Aorta (tissue), 5 donors: ENCODE measurements at regions not wholly inside any gene's neighbourhood (a gene's known extent, or its start where the extent isn't known, plus 50 kb on each side); places are given as distances from the start of the nearest gene placed in this dataset.

Experiments
- ATAC-seq: fragments of 200-7000 bp; cut with Tn5 transposase; one replicate; pipeline ENCODE4 v1.9.1; 2022; ENCODE audit warnings: moderate library complexity; ENCODE audit not compliant: low FRiP score
- DNase-seq, 2 donors: peaks; one replicate each; pipeline ENCODE4 v3.0.0-alpha.2; 2020
- H3K27ac ChIP-seq, 2 donors: one replicate each; pipeline ENCODE4 v1.5.1; 2013; ENCODE audit warnings: low read length in 2 of 2, mild to moderate bottlenecking in 2 of 2, moderate library complexity in 2 of 2, control low read depth in 1 of 2, inconsistent platforms in 1 of 2, low read depth in 1 of 2
- H3K27me3 ChIP-seq, 2 donors: one replicate each; pipeline ENCODE4 v1.6.1; 2013; ENCODE audit warnings: control low read depth in 1 of 2, low read length in 1 of 2, mild to moderate bottlenecking in 1 of 2, moderate library complexity in 1 of 2; ENCODE audit not compliant: insufficient read depth in 2 of 2, control insufficient read depth in 1 of 2
- H3K36me3 ChIP-seq, 2 donors: one replicate each; pipeline ENCODE4 v1.6.1; 2013; ENCODE audit warnings: control low read depth in 1 of 2, low read length in 1 of 2, mild to moderate bottlenecking in 1 of 2; ENCODE audit not compliant: insufficient read depth in 2 of 2, control insufficient read depth in 1 of 2
- H3K4me1 ChIP-seq, 2 donors: one replicate each; pipeline ENCODE4 v1.6.1; 2013; ENCODE audit warnings: low read length in 2 of 2, control low read depth in 1 of 2, mild to moderate bottlenecking in 1 of 2, moderate library complexity in 1 of 2; ENCODE audit not compliant: insufficient read depth in 2 of 2, control insufficient read depth in 1 of 2
- H3K4me3 ChIP-seq, 2 donors: one replicate each; pipeline ENCODE4 v1.5.1; 2013; ENCODE audit warnings: low read length in 2 of 2, control low read depth in 1 of 2, mild to moderate bottlenecking in 1 of 2
- H3K9me3 ChIP-seq: one replicate; pipeline ENCODE4 v1.6.1; 2013; ENCODE audit warnings: mild to moderate bottlenecking, low read length; ENCODE audit not compliant: control insufficient read depth
- WGBS, 2 donors: extraction: QIAGEN DNeasy Blood & Tissue Kit; methylation state at CpG; one replicate each; pipeline ENCODE4 v1.1.7; 2013; 5-methylcytosine and 5-hydroxymethylcytosine counted together
- intact Hi-C, 2 donors: fragments of 100-400 bp; cut with DNase I; formaldehyde crosslinking; loops; one replicate each; pipeline versions ENCODE4 v1.14.2 to v1.15.0; 2022
- donor health status: healthy with polysubstance abuse.
- donor health status: Bipolar disorder and iron deficiency.
- donor health status: DM: no; HTN: no; CAD: no.
- donor health status: DM: no; HTN: no; CAD: no.
- donor health status: DM: yes; HTN: yes; CAD: no.

DNA sequence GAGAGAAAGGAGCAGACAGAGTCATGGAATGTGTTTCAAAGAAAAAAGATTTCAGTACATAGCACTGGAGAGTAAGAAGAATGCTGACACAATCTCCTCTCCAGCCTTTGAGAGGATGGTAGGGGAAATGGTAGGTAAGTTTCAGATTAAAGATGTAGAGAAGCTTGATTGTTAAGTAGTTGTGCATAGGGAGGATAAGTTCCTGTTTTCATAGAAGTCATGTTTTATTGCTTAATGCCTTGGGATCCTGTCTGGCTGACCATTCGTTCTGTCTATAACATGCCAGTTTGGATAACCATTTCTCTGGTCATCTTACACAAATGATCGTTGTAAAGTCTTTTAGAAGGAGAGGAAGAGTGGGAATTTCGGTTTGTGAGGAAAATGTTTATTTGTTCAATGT lies 95.7 kb upstream of the IGSF10 start:
- ATAC-seq (no peak), DNase-seq (no peak)
- no peak overlapping the region for H3K27ac ChIP-seq
- no peaks in the 10 kb centered on the region for H3K27me3 ChIP-seq
- intact Hi-C loops: no loop called here
- WGBS, 2 donors: 78 to 84% methylated on average over 3 of the region's 3 CpGs
- H3K4me3 ChIP-seq: no peak overlapping the region
- no peaks in the 10 kb centered on the region for H3K9me3 ChIP-seq
- H3K4me1 ChIP-seq: no peaks in the 10 kb centered on the region
- no peaks in the 10 kb centered on the region for H3K36me3 ChIP-seq

DNA sequence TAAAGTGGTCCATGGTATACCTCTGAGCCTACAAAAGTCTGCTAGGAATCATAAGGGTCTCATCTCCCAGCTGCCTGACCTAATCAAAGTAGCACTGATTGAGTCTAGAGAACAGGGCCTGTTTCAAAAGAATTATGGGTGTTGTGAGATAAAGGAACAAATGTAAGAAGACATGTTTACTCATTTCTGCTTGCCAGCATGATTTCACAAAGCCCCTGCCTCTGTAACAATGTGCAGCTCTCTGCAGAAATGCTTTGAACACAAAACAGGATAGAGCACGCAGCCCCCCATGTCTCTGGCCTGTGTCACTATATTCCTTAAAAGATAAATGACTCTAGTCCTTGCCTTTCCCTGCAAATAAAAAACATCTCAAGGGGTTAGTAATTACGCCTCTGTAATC lies 94.7 kb upstream of the IGSF10 start:
- Histone ChIP-seq H3K4me3 (no peak overlapping the region), H3K4me1 (no peaks in the 10 kb centered on the region), H3K9me3 (no peaks in the 10 kb centered on the region), H3K27me3 (no peaks in the 10 kb centered on the region), H3K36me3 (no peaks in the 10 kb centered on the region), H3K27ac (no peak overlapping the region)
- DNase-seq (no peak), ATAC-seq (no peak)
- WGBS, 2 donors: 93 to 96% methylated on average over 2 of the region's 2 CpGs
- intact Hi-C loops: no loop called here

DNA sequence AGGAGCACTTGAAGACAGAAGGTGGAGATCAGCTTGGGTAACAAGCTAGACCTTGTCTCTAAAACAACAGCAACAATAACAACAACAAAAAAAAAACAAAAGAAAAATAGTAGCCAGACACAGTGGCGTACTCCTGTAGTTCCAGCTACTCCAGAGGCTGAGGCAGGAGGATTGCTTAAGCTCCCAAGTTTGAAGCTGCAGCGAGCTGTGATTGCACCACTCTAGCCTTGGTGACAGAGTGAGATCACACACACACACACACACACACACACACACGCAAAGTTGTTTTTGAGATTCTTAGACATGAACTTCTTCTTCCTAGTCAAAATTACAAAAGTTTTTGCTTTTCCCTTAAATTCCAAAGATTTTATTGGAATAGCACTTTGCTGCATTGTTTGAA lies 93.0 kb upstream of the IGSF10 start:
- no peaks in the 10 kb centered on the region for H3K36me3 ChIP-seq
- H3K27me3 ChIP-seq: no peaks in the 10 kb centered on the region
- ATAC-seq (no peak), DNase-seq (peak in 1 of 2 donors; percentile 64)
- 93 to 96% methylated on average over 3 of the region's 3 CpGs for WGBS, 2 donors
- no peak overlapping the region for H3K27ac ChIP-seq
- no peaks in the 10 kb centered on the region for H3K9me3 ChIP-seq
- no peak overlapping the region for H3K4me3 ChIP-seq
- intact Hi-C loops: no loop called here
- no peaks in the 10 kb centered on the region for H3K4me1 ChIP-seq

DNA sequence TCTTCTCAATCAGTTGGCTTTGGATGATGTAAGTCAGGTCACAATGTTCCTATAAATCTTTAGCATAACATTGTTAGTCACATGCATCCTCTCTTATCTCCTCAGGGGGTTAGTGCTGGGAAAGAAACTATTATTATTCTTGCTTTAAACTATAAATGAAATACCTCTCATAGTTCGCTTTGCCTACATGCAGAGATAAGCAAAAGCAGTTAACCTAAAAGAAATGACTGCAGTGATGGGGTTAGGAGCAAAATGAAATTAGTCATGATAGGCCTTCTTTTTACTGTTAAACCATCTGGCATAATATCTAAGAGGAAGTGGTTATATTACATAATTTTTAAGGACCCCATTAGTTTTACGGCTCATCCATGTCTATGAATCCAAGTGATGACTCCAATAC lies 91.7 kb upstream of the IGSF10 start:
- H3K27ac ChIP-seq: no peak overlapping the region
- 91 to 92% methylated on average over 2 of the region's 2 CpGs for WGBS, 2 donors
- intact Hi-C loops: no loop called here
- no peaks in the 10 kb centered on the region for H3K9me3 ChIP-seq
- ATAC-seq (no peak), DNase-seq (no peak)
- peaks cover 0 to 3% of the 10 kb centered on the region in 2 donors for H3K4me1 ChIP-seq
- H3K4me3 ChIP-seq: no peak overlapping the region
- H3K27me3 ChIP-seq: no peaks in the 10 kb centered on the region
- H3K36me3 ChIP-seq: no peaks in the 10 kb centered on the region

DNA sequence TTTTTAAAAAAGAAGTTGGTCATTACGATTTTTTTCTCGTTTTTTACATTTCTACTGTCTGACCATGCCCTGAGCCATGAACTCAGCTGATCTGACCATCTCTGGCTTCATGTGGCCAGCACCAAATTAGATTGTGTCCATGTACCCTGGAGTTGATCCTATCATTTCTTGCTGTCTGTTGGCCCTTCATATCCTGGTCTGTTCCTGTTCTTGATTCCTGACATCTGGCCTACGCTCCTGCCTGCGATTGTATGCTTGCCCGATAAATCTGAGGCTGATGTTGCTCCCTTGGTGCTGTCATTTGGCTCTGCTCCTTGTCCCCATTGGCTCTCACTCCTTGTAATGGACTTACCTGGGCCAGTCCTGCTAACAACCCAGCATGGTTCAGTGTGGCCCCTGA lies 89.8 kb upstream of the IGSF10 start:
- intact Hi-C loops: no loop called here
- ATAC-seq (no peak), DNase-seq (no peak)
- H3K27me3 ChIP-seq: no peaks in the 10 kb centered on the region
- no peaks in the 10 kb centered on the region for H3K36me3 ChIP-seq
- H3K9me3 ChIP-seq: no peaks in the 10 kb centered on the region
- H3K4me3 ChIP-seq: no peak overlapping the region
- WGBS, 2 donors: 95 to 96% methylated on average over 5 of the region's 5 CpGs
- H3K4me1 ChIP-seq: peaks cover 0 to 3% of the 10 kb centered on the region in 2 donors
- H3K27ac ChIP-seq: no peak overlapping the region

DNA sequence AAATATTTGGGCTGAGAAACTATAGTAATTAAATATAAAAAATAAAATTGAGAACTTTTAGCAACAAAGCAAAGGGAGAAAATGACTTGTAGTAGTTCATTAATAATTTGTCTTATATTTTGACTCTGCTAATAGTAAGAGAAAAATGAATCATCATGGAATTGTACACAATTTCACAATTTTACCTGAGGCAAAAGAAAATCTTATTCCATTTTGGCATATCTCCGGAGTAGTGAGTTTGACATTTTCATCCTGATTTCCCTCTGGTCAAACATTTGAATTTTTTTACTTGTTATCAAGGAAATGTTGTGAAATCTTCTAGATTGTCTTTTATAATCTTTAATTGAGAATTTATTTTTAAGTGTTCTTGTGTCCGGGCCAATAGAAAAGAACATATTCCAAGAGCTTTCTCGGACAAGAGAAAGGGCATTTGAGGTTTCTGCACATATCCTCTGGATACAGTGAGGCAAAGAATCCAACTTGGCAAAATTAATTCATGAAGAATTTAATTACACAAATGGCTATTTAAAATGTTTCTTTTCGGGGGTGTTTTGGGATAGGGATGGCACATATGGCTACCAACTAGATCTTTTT lies 89.3 kb upstream of the IGSF10 start:
- WGBS, 2 donors: 43 to 54% methylated on average over 4 of the region's 4 CpGs
- Histone ChIP-seq H3K9me3 (no peaks in the 10 kb centered on the region), H3K36me3 (no peaks in the 10 kb centered on the region), H3K27ac (no peak overlapping the region), H3K4me3 (no peak overlapping the region), H3K27me3 (no peaks in the 10 kb centered on the region), H3K4me1 (peaks cover 0 to 3% of the 10 kb centered on the region in 2 donors)
- DNase-seq: no peak
- no peak for ATAC-seq
- intact Hi-C loops: no loop called here

DNA sequence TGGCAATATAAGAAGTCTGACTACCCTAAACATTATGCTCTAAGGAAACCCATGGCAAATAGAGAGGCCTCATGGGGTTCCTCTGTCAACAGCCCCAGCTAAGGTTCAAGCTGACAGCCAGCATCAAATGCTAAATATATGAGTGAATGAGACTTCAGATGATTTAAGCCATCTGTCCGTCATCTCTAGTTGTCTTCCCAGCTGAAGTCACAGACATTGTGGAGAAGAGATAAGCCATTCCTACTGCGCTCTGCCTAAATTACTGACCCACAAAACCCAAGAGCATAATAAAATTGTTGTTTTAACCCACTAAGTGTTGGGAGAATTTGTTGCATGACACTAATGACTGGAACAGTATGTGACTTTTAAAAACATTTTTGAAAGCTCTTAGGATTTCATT lies 87.3 kb upstream of the IGSF10 start:
- Histone ChIP-seq H3K27me3 (no peaks in the 10 kb centered on the region), H3K36me3 (no peaks in the 10 kb centered on the region), H3K4me1 (peaks cover 0 to 3% of the 10 kb centered on the region in 2 donors), H3K27ac (no peak overlapping the region), H3K4me3 (no peak overlapping the region), H3K9me3 (no peaks in the 10 kb centered on the region)
- intact Hi-C loops: no loop called here
- 66 to 72% methylated on average over 2 of the region's 2 CpGs for WGBS, 2 donors
- DNase-seq (no peak), ATAC-seq (peak; percentile 54)

DNA sequence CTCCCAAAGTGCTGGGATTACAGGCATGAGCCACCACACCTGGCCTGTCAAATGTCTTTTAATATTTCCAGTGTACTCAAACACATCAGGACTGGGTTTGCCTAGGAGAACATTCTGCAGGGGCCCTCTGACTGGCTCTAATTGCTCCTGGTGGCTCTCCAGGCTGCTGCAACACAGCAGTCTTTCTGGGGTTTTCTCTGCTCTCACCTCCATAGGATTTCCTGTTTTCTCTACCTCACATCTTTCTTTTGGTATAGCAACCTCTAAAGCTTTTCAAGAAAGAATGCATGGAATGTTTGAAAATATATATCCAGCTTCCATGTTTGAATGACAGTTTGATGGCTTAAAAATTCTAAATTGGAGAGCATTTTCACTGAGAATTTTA lies 83.3 kb upstream of the IGSF10 start:
- Histone ChIP-seq H3K4me1 (peaks cover 0 to 3% of the 10 kb centered on the region in 2 donors), H3K36me3 (no peaks in the 10 kb centered on the region), H3K4me3 (no peak overlapping the region), H3K27me3 (no peaks in the 10 kb centered on the region), H3K9me3 (no peaks in the 10 kb centered on the region), H3K27ac (no peak overlapping the region)
- DNase-seq (no peak), ATAC-seq (no peak)
- intact Hi-C loops: no loop called here

DNA sequence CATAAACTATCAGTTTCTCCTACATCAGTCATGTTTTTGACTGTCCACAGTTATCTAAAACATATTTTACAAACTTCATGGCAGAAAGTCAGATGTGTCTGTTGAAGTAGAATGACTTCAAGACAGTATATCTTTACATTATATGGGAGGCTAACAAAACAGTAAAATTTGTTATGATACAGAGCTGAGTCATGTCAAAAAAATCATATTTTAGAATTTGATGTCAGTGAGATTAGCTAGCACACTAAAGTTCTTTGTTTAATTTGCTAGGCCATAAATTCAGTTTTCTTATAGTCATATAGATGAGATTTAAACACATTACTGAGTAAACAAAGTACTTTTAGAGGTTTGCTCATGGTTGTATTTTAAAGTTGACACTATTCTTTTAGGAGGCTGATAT lies 80.3 kb upstream of the IGSF10 start:
- Histone ChIP-seq H3K36me3 (no peaks in the 10 kb centered on the region), H3K9me3 (no peaks in the 10 kb centered on the region), H3K4me3 (no peak overlapping the region), H3K27me3 (no peaks in the 10 kb centered on the region), H3K27ac (no peak overlapping the region), H3K4me1 (peaks cover 0 to 1% of the 10 kb centered on the region in 2 donors)
- ATAC-seq (no peak), DNase-seq (no peak)
- intact Hi-C loops: no loop called here
